Calu3 (cell line): ENCODE measurements at regions not wholly inside any gene's neighbourhood (a gene's known extent, or its start where the extent isn't known, plus 50 kb on each side); places are given as distances from the start of the nearest gene placed in this dataset.

Experiments used
- BruUV-seq: library from RNA; stranded (reverse); fragments of 400-500 nt; replicated peaks from 2 replicates; lab custom pipeline; 2021; lab: Mats Ljungman, UMichigan
- CTCF ChIA-PET: fragments of 300-600 bp; sonication (Branson Sonifier 250); formaldehyde crosslinking; loops from one replicate; lab custom pipeline; 2022; ENCODE audit warnings: antibody characterized with exemption; lab: Charles Lee
- DNase-seq: peaks from one replicate; pipeline ENCODE4 v3.0.0; 2022
- H3K27ac Mint-ChIP-seq: one replicate; pipeline ENCODE4 v1.8.0; 2022; ENCODE audit warnings: mixed read lengths; ENCODE audit not compliant: unreplicated experiment
- H3K27me3 Mint-ChIP-seq: one replicate; pipeline ENCODE4 v1.8.0; 2022; ENCODE audit warnings: mixed read lengths; ENCODE audit not compliant: unreplicated experiment
- H3K36me3 Mint-ChIP-seq: one replicate; pipeline ENCODE4 v1.8.0; 2022; ENCODE audit warnings: mild to moderate bottlenecking, moderate library complexity, mixed read lengths; ENCODE audit not compliant: insufficient read depth, unreplicated experiment
- H3K4me1 Mint-ChIP-seq: one replicate; pipeline ENCODE4 v1.8.0; 2022; ENCODE audit warnings: mild to moderate bottlenecking, low read depth, mixed read lengths; ENCODE audit not compliant: unreplicated experiment
- H3K4me3 Mint-ChIP-seq: one replicate; pipeline ENCODE4 v1.8.0; 2022; ENCODE audit warnings: mild to moderate bottlenecking, low read depth, moderate library complexity, mixed read lengths; ENCODE audit not compliant: unreplicated experiment
- H3K9me3 Mint-ChIP-seq: one replicate; pipeline ENCODE4 v1.8.0; 2022; ENCODE audit warnings: low read depth, mixed read lengths; ENCODE audit not compliant: unreplicated experiment
- intact Hi-C: fragments of 100-400 bp; cut with micrococcal nuclease; formaldehyde crosslinking; loops from one replicate; pipeline ENCODE4 v1.10.0; 2022; ENCODE audit not compliant: unreplicated experiment
- TF ChIP-seq, protein P1 (sequence below): fragments of 200-600 bp; IDR thresholded peaks from one replicate; pipeline ENCODE4 v1.8.0; 2022; ENCODE audit warnings: antibody characterized with exemption; ENCODE audit not compliant: unreplicated experiment

DNA sequence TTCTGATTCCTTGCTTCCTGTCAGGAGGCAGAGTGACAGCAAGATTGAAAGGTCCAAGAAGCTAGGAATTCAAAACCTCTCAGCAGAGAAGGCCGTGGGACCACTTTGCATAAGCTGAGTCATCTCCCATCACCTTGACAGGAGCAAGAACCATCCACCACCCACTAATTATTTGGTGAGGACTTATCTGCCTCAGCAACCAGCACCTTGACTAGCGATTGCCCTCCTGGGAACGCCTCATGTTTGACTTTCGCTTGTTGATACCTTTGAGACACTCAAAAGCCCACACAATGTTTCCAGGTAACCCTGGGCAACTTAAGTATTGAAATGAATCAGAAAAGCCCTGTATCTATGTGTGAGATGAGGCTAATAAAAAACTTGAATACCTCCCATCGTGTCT, 233.5 kb upstream of the GYPA start:
- Mint-ChIP-seq H3K9me3 (no peaks in the 10 kb centered on the region), H3K27me3 (no peaks in the 10 kb centered on the region), H3K36me3 (no peaks in the 10 kb centered on the region), H3K27ac (no peak overlapping the region), H3K4me1 (no peaks in the 10 kb centered on the region), H3K4me3 (no peak overlapping the region)
- CTCF ChIA-PET: no interaction called here
- DNase-seq: no peak
- TF ChIP-seq, protein P1, sequence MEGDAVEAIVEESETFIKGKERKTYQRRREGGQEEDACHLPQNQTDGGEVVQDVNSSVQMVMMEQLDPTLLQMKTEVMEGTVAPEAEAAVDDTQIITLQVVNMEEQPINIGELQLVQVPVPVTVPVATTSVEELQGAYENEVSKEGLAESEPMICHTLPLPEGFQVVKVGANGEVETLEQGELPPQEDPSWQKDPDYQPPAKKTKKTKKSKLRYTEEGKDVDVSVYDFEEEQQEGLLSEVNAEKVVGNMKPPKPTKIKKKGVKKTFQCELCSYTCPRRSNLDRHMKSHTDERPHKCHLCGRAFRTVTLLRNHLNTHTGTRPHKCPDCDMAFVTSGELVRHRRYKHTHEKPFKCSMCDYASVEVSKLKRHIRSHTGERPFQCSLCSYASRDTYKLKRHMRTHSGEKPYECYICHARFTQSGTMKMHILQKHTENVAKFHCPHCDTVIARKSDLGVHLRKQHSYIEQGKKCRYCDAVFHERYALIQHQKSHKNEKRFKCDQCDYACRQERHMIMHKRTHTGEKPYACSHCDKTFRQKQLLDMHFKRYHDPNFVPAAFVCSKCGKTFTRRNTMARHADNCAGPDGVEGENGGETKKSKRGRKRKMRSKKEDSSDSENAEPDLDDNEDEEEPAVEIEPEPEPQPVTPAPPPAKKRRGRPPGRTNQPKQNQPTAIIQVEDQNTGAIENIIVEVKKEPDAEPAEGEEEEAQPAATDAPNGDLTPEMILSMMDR: no peak
- no TSS peak for BruUV-seq
- intact Hi-C loops: no loop called here

DNA sequence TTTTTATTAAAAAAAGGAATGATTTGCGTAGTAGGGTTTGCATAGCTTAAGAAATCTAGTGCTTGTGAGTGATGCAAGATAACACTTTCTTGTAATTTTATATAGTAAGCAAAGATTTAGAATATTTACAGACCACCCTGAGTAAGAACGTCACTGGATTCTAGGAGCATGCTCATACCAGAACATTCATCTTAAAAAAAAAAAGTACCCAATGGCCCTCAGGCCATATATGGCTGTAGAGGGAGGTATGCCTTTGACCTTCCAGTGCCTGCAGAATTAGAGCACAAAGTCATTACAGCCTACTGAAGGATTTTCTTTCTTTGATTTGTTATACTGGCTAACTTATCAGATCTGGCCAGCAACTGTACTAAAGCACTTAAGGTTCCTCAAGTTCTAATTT, 236.3 kb upstream of the GYPA start:
- no peak overlapping the region for H3K27ac Mint-ChIP-seq
- no peak for DNase-seq
- no peaks in the 10 kb centered on the region for H3K36me3 Mint-ChIP-seq
- no peaks in the 10 kb centered on the region for H3K27me3 Mint-ChIP-seq
- H3K4me1 Mint-ChIP-seq: no peaks in the 10 kb centered on the region
- intact Hi-C loops: no loop called here
- TF ChIP-seq, protein P1: no peak
- H3K9me3 Mint-ChIP-seq: no peaks in the 10 kb centered on the region
- CTCF ChIA-PET: interaction anchor here (0.7 kb wide), 1 partner anchor 20 kb away, joined by 3 read pairs; no protein-coding TSS in a partner anchor
- H3K4me3 Mint-ChIP-seq: no peak overlapping the region
- no TSS peak for BruUV-seq

DNA sequence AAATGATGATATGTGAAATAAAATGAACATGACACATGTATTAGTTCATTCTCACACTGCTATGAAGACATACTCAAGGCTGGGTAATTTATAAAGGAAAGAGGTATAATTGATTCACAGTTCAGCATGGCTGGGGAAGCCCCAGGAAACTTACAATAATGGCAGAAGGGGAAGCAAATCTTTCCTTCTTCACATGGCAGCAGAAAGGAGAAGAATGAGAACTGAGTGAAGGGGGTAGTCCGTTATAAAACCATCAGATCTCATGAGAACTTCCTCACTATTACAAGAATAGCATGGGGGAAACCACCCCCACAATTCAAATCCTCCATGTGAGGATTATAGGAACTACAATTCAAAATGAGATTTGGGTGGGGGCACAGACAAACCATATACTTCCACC, 243.9 kb upstream of the GYPA start:
- DNase-seq: no peak
- Mint-ChIP-seq H3K9me3 (peaks cover 8% of the 10 kb centered on the region), H3K36me3 (no peaks in the 10 kb centered on the region), H3K4me1 (no peaks in the 10 kb centered on the region), H3K27me3 (no peaks in the 10 kb centered on the region), H3K27ac (no peak overlapping the region), H3K4me3 (no peak overlapping the region)
- intact Hi-C loops: no loop called here
- CTCF ChIA-PET: no interaction called here
- BruUV-seq: no TSS peak
- TF ChIP-seq, protein P1: no peak

DNA sequence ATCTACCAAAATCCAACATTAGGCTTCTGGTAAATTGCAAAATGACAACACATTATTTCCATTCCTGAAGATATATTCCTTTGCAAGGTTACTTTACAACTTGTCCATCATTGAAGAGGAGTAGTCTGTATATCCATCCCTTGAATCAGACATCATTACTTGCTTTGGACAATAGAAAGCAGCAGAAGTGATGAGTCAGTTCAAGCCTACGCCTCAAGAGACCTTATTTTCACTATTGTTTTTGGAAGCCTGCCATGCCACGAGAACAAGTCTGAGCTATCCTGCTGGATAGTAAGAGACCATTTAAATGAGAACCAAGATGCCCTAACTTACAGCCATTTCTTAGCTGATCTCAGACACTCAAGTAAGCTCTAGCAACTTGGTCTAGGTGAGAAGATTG, 246.0 kb upstream of the HHIP start:
- no peaks in the 10 kb centered on the region for H3K4me1 Mint-ChIP-seq
- TF ChIP-seq, protein P1: no peak
- H3K4me3 Mint-ChIP-seq: no peak overlapping the region
- intact Hi-C loops: no loop called here
- H3K36me3 Mint-ChIP-seq: no peaks in the 10 kb centered on the region
- H3K9me3 Mint-ChIP-seq: no peaks in the 10 kb centered on the region
- H3K27me3 Mint-ChIP-seq: no peaks in the 10 kb centered on the region
- H3K27ac Mint-ChIP-seq: no peak overlapping the region
- BruUV-seq: no TSS peak
- CTCF ChIA-PET: interaction anchor here (0.6 kb wide), 2 partner anchors 20 to 95 kb away, joined by 3 to 5 read pairs; no protein-coding TSS in a partner anchor
- DNase-seq: peak; percentile 34
